Testis (tissue), 2 donors: ENCODE measurements at regions not wholly inside any gene's neighbourhood (a gene's known extent, or its start where the extent isn't known, plus 50 kb on each side); places are given as distances from the start of the nearest gene placed in this dataset.

Experiments
- CTCF ChIP-seq, 3 experiments: fragments of 450-650 bp in 2 of 3; fragments of 200-600 bp in 1 of 3; sonication (generic) in 1 of 3; IDR thresholded peaks; one replicate each; pipeline ENCODE4 v1.5.1; 2016 to 2019; ENCODE audit warnings: antibody characterized with exemption in 3 of 3, mild to moderate bottlenecking in 2 of 3, moderate library complexity in 1 of 3
- POLR2A ChIP-seq: fragments of 450-650 bp; IDR thresholded peaks from one replicate; pipeline ENCODE4 v1.6.1; 2017; ENCODE audit warnings: antibody characterized with exemption, mild to moderate bottlenecking, moderate library complexity

- TF ChIP-seq CTCF (IDR thresholded peaks at IDR 0.05) (no peak), POLR2A (no peak)
Measured at GRCh38 chr9:105146677-105147076, 97.8 kb upstream of the SLC44A1 start.
